ENCODE measurements at regions not wholly inside any gene's neighbourhood (a gene's known extent, or its start where the extent isn't known, plus 50 kb on each side); places are given as distances from the start of the nearest gene placed in this dataset.

GRCh38 chr2:210816769-210817168 is 260.4 kb downstream of the CPS1 start:
- Histone ChIP-seq H3K36me3 (ENCODE audit: control insufficient read depth in 4 of 4, insufficient read depth in 3 of 4, low read depth in 1 of 4, low read length in 3 of 4) (no peaks in the 10 kb centered on the region), H3K4me3 (ENCODE audit: low read depth in 1 of 3, low read length in 3 of 3) (no peak overlapping the region), H3K27ac (ENCODE audit: low read depth in 1 of 2, low read length in 2 of 2) (no peak overlapping the region), H3K9ac (ENCODE audit: low read depth in 1 of 2, low read length in 2 of 2) (no peak overlapping the region), H3K9me3 (ENCODE audit: control insufficient read depth in 4 of 4, low read length in 3 of 4) (peaks cover 0 to 2% (median 0%) of the 10 kb centered on the region in 4 donors), H3K27me3 (ENCODE audit: control insufficient read depth in 4 of 4, insufficient read depth in 4 of 4, low read length in 3 of 4) (no peaks in the 10 kb centered on the region), H3K4me1 (ENCODE audit: control insufficient read depth in 4 of 4, insufficient read depth in 4 of 4, low read length in 3 of 4) (no peaks in the 10 kb centered on the region)
- no peak for DNase-seq (ENCODE audit: low spot score)
- 87% methylated on average over 2 of the region's 2 CpGs for WGBS
- TF ChIP-seq ZBTB33 (IDR thresholded peaks at IDR 0.05) (no peak), HNF4A (conservative IDR thresholded peaks at IDR 0.05) (no peak), MAX (IDR thresholded peaks at IDR 0.05) (no peak), RXRA (IDR thresholded peaks at IDR 0.05) (no peak)

- H3K27ac ChIP-seq (ENCODE audit: low read depth in 1 of 2, low read length in 2 of 2) = no peak overlapping the region
- WGBS = 70% methylated on average over 3 of the region's 3 CpGs
- H3K9me3 ChIP-seq (ENCODE audit: control insufficient read depth in 4 of 4, low read length in 3 of 4) = peaks cover 0 to 2% (median 0%) of the 10 kb centered on the region in 4 donors
- no peaks in the 10 kb centered on the region for H3K36me3 ChIP-seq (ENCODE audit: control insufficient read depth in 4 of 4, insufficient read depth in 3 of 4, low read depth in 1 of 4, low read length in 3 of 4)
- no peak overlapping the region for H3K9ac ChIP-seq (ENCODE audit: low read depth in 1 of 2, low read length in 2 of 2)
- H3K27me3 ChIP-seq (ENCODE audit: control insufficient read depth in 4 of 4, insufficient read depth in 4 of 4, low read length in 3 of 4) = no peaks in the 10 kb centered on the region
- H3K4me1 ChIP-seq (ENCODE audit: control insufficient read depth in 4 of 4, insufficient read depth in 4 of 4, low read length in 3 of 4) = no peaks in the 10 kb centered on the region
- no peak overlapping the region for H3K4me3 ChIP-seq (ENCODE audit: low read depth in 1 of 3, low read length in 3 of 3)
- TF ChIP-seq TAF1 (conservative IDR thresholded peaks at IDR 0.05) = no peak
- TF ChIP-seq REST (IDR thresholded peaks at IDR 0.05) = no peak
- no peak for TF ChIP-seq RAD21 (IDR thresholded peaks at IDR 0.05)
- no peak for TF ChIP-seq MAX (IDR thresholded peaks at IDR 0.05)
- TF ChIP-seq GABPA (IDR thresholded peaks at IDR 0.05 in 1 of 2, conservative IDR thresholded peaks at IDR 0.05 in 1 of 2) = no peak
- no peak for TF ChIP-seq FOXA2 (IDR thresholded peaks at IDR 0.05)
- DNase-seq (ENCODE audit: low spot score) = no peak
These were observed 262.1 kb downstream of the CPS1 start for GRCh38 chr2:210818473-210818872.

- TF ChIP-seq REST (IDR thresholded peaks at IDR 0.05) (no peak), NR2F2 (IDR thresholded peaks at IDR 0.05) (no peak), MAX (IDR thresholded peaks at IDR 0.05) (no peak), TAF1 (conservative IDR thresholded peaks at IDR 0.05) (no peak), YY1 (IDR thresholded peaks at IDR 0.05) (no peak), GABPA (IDR thresholded peaks at IDR 0.05 in 1 of 2, conservative IDR thresholded peaks at IDR 0.05 in 1 of 2) (no peak), CTCF (IDR thresholded peaks at IDR 0.05; ENCODE audit: low read depth, low read length, missing input control) (no peak)
- H3K9ac ChIP-seq (ENCODE audit: low read depth in 1 of 2, low read length in 2 of 2) = no peak overlapping the region
- no peaks in the 10 kb centered on the region for H3K36me3 ChIP-seq (ENCODE audit: control insufficient read depth in 4 of 4, insufficient read depth in 3 of 4, low read depth in 1 of 4, low read length in 3 of 4)
- H3K4me1 ChIP-seq (ENCODE audit: control insufficient read depth in 4 of 4, insufficient read depth in 4 of 4, low read length in 3 of 4) = no peaks in the 10 kb centered on the region
- no peaks in the 10 kb centered on the region for H3K9me3 ChIP-seq (ENCODE audit: control insufficient read depth in 4 of 4, low read length in 3 of 4)
- no peak for DNase-seq (ENCODE audit: low spot score)
- no peak overlapping the region for H3K27ac ChIP-seq (ENCODE audit: low read depth in 1 of 2, low read length in 2 of 2)
- no peaks in the 10 kb centered on the region for H3K27me3 ChIP-seq (ENCODE audit: control insufficient read depth in 4 of 4, insufficient read depth in 4 of 4, low read length in 3 of 4)
- no peak overlapping the region for H3K4me3 ChIP-seq (ENCODE audit: low read depth in 1 of 3, low read length in 3 of 3)
These were observed 277.0 kb downstream of the CPS1 start for GRCh38 chr2:210833403-210833802.

All from liver (tissue), 8 donors.